ENCODE measurements at regions not wholly inside any gene's neighbourhood (a gene's known extent, or its start where the extent isn't known, plus 50 kb on each side); places are given as distances from the start of the nearest gene placed in this dataset.

DNA sequence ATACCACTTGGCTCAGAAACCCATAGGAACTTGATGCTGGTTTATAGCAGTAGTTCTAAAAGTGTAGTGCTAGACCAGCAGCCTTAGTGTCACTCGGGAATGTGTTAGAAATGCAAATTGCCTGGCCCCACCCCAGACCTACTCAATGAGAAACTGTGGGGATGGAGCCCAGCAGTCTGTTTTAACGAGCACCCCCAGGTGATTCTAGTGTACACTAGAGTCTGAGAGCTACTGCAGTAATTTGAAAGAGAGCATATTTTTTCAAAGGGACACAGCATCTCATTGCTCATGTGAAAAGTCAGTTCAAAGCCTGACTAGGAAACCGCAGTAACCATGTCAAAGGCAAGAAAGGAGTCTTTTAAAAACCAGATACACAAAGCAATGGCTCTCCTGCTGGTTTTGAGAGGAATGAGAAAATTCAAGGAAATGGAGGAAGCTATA lies 313.4 kb downstream of the SQOR start:
- intact Hi-C loops (cut with DNase I), result no loop called here
- WGBS, 2 donors, result 25 to 42% methylated on average over 3 of the region's 3 CpGs

DNA sequence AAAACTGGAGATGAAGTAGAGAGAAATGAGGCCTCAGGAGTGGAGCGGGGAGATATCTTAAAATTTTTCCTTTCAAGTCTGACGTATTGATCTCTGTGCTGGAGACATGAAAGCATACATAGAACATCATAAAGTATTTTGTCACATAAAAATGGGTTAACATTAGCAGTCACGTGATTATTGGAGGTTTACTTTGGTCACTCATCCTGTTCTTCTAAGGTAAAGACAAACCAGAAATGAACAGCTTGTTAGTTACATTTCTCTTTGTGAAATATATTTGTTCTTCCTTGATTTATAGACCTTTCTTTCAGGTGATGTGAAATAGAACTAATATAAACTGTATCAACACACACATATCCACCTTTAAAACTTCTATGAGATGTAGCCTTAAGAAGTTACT lies 324.1 kb downstream of the SQOR start:
- H3K27me3 ChIP-seq, result no peaks in the 10 kb centered on the region
- TF ChIP-seq, protein P1, sequence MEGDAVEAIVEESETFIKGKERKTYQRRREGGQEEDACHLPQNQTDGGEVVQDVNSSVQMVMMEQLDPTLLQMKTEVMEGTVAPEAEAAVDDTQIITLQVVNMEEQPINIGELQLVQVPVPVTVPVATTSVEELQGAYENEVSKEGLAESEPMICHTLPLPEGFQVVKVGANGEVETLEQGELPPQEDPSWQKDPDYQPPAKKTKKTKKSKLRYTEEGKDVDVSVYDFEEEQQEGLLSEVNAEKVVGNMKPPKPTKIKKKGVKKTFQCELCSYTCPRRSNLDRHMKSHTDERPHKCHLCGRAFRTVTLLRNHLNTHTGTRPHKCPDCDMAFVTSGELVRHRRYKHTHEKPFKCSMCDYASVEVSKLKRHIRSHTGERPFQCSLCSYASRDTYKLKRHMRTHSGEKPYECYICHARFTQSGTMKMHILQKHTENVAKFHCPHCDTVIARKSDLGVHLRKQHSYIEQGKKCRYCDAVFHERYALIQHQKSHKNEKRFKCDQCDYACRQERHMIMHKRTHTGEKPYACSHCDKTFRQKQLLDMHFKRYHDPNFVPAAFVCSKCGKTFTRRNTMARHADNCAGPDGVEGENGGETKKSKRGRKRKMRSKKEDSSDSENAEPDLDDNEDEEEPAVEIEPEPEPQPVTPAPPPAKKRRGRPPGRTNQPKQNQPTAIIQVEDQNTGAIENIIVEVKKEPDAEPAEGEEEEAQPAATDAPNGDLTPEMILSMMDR (IDR thresholded peaks at IDR 0.05), result no peak
- TF ChIP-seq POLR2A (IDR thresholded peaks at IDR 0.05), result no peak
- H3K4me3 ChIP-seq (replicated peaks in 1 of 3), result no peak overlapping the region
- no peaks in the 10 kb centered on the region for H3K9me3 ChIP-seq
- H3K36me3 ChIP-seq, result no peaks in the 10 kb centered on the region
- 87 to 88% methylated on average over 3 of the region's 3 CpGs for WGBS, 2 donors
- DNase-seq, result no peak
- no peaks in the 10 kb centered on the region for H3K4me1 ChIP-seq
- intact Hi-C loops (cut with DNase I), result no loop called here
- no peak overlapping the region for H3K27ac ChIP-seq

More for the DNA sequence above, 313.4 kb downstream of the SQOR start:
- no peaks in the 10 kb centered on the region for H3K36me3 ChIP-seq
- no peak overlapping the region for H3K4me3 ChIP-seq (replicated peaks in 1 of 3)
- H3K27me3 ChIP-seq, result no peaks in the 10 kb centered on the region
- H3K4me1 ChIP-seq, result no peaks in the 10 kb centered on the region
- H3K27ac ChIP-seq, result no peak overlapping the region
- DNase-seq, result no peak
- no peaks in the 10 kb centered on the region for H3K9me3 ChIP-seq
- TF ChIP-seq POLR2A (IDR thresholded peaks at IDR 0.05), result no peak
- TF ChIP-seq, protein P1 (IDR thresholded peaks at IDR 0.05), result no peak

DNA sequence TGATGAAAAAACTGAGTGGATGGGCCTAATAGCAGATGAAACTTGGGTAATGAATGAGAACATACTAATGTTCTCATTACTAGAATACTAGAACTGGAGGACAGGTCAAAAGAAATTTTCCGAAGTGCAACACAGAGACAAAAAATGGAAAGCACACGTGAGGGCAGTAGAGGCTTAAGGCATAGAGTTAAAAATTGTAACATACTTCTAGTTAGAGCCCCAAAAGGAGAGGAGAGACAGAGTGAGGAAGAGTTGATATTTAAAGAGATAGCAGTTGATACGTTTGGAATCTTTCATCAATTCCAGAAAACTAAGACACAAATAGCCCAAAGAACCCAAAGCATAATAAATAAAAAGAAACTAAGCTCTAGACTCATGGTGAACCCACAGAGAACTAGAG lies 327.9 kb downstream of the SQOR start:
- no peaks in the 10 kb centered on the region for H3K27me3 ChIP-seq
- no peaks in the 10 kb centered on the region for H3K9me3 ChIP-seq
- no peaks in the 10 kb centered on the region for H3K36me3 ChIP-seq
- WGBS, 2 donors, result 83 to 85% methylated on average over 3 of the region's 3 CpGs
- intact Hi-C loops (cut with DNase I), result no loop called here
- H3K4me1 ChIP-seq, result no peaks in the 10 kb centered on the region
- H3K4me3 ChIP-seq (replicated peaks in 1 of 3), result no peak overlapping the region
- H3K27ac ChIP-seq, result no peak overlapping the region
- no peak for TF ChIP-seq POLR2A (IDR thresholded peaks at IDR 0.05)
- TF ChIP-seq, protein P1 (IDR thresholded peaks at IDR 0.05), result no peak
- no peak for DNase-seq

DNA sequence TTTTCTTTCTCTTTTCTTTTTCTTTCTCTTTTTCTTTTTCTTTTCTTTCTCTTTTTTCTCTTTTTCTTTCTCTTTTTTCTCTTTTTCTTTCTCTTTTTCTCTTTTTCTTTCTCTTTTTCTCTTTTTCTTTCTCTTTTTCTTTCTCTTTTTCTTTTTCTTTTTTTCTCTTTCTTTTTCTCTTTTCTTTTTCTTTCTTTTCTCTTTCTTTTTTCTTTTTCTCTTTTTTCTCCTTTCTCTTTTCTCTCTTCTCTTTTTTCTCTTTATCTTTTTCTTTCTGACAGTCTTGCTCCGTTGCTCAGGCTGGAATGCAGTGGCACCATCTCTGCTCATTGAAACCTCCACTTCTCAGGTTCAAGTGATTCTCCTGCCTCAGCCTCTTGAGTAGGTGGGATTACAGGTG lies 335.7 kb downstream of the SQOR start:
- H3K36me3 ChIP-seq, result no peaks in the 10 kb centered on the region
- DNase-seq, result no peak
- H3K4me3 ChIP-seq (replicated peaks in 1 of 3), result no peak overlapping the region
- intact Hi-C loops (cut with DNase I), result no loop called here
- TF ChIP-seq POLR2A (IDR thresholded peaks at IDR 0.05), result no peak
- TF ChIP-seq, protein P1 (IDR thresholded peaks at IDR 0.05), result no peak
- WGBS, 2 donors, result 84 to 88% methylated on average over 1 of the region's 1 CpG
- no peak overlapping the region for H3K27ac ChIP-seq
- H3K27me3 ChIP-seq, result no peaks in the 10 kb centered on the region
- no peaks in the 10 kb centered on the region for H3K4me1 ChIP-seq
- H3K9me3 ChIP-seq, result no peaks in the 10 kb centered on the region

DNA sequence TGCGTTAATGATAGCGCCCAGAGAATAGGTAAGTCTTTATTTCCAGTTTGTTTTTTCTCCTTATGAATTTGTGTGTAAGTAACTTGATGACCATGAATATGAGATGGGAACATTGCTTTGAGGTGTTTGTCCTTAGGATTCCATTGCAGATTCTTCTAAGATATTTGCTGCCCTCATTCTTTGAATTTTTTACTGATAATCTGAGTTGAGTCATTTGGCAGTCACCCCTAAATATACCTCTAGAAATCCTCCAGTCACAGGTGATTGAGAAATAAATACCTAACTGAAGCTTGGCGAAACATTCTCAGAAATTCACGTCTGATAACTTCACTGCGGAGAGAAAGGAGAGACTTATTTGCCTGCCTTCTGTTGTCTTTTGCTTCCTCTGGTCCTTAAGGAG lies 345.5 kb downstream of the SQOR start:
- no peaks in the 10 kb centered on the region for H3K9me3 ChIP-seq
- no peaks in the 10 kb centered on the region for H3K4me1 ChIP-seq
- H3K4me3 ChIP-seq (replicated peaks in 1 of 3), result no peak overlapping the region
- TF ChIP-seq POLR2A (IDR thresholded peaks at IDR 0.05), result no peak
- TF ChIP-seq, protein P1 (IDR thresholded peaks at IDR 0.05), result no peak
- H3K27me3 ChIP-seq, result no peaks in the 10 kb centered on the region
- DNase-seq, result no peak
- H3K36me3 ChIP-seq, result no peaks in the 10 kb centered on the region
- no peak overlapping the region for H3K27ac ChIP-seq
- 80 to 92% methylated on average over 5 of the region's 5 CpGs for WGBS, 2 donors
- intact Hi-C loops (cut with DNase I), result no loop called here

Measured in thyroid gland (tissue), 4 donors.